ENCODE measurements at regions not wholly inside any gene's neighbourhood (a gene's known extent, or its start where the extent isn't known, plus 50 kb on each side); places are given as distances from the start of the nearest gene placed in this dataset.

- intact Hi-C loops (cut with DNase I; ENCODE audit: low total_unique reads) (no loop called here), in situ Hi-C loops (cut with MboI; ENCODE audit: low pct_ligation_motif_present in 1 of 4, low pct_unique_long_range_greater_than_20kb in 1 of 4, low sequenced_read_pairs in 3 of 4) (no loop called here)
- 71 to 79% methylated on average over 4 of the region's 4 CpGs for WGBS, 2 donors (ENCODE audit: low coverage in 1 of 2)
- Histone ChIP-seq H3K36me3 (no peaks in the 10 kb centered on the region), H3K4me1 (peaks cover 0 to 8% (median 0%) of the 10 kb centered on the region in 4 donors), H3K9me3 (no peaks in the 10 kb centered on the region), H3K27me3 (no peaks in the 10 kb centered on the region), H3K4me3 (no peak overlapping the region), H3K27ac (peak overlapping the region in 2 of 4 donors; percentile 10 to 14)
- no peak for DNase-seq
- TF ChIP-seq CTCF (IDR thresholded peaks at IDR 0.05) (no peak), POLR2A (IDR thresholded peaks at IDR 0.05) (no peak), EP300 (IDR thresholded peaks at IDR 0.05; ENCODE audit: low read depth) (no peak), POLR2AphosphoS5 (IDR thresholded peaks at IDR 0.05) (no peak)
Measured at GRCh38 chr5:88951457-88951856, 68.5 kb upstream of the MEF2C start.

DNA sequence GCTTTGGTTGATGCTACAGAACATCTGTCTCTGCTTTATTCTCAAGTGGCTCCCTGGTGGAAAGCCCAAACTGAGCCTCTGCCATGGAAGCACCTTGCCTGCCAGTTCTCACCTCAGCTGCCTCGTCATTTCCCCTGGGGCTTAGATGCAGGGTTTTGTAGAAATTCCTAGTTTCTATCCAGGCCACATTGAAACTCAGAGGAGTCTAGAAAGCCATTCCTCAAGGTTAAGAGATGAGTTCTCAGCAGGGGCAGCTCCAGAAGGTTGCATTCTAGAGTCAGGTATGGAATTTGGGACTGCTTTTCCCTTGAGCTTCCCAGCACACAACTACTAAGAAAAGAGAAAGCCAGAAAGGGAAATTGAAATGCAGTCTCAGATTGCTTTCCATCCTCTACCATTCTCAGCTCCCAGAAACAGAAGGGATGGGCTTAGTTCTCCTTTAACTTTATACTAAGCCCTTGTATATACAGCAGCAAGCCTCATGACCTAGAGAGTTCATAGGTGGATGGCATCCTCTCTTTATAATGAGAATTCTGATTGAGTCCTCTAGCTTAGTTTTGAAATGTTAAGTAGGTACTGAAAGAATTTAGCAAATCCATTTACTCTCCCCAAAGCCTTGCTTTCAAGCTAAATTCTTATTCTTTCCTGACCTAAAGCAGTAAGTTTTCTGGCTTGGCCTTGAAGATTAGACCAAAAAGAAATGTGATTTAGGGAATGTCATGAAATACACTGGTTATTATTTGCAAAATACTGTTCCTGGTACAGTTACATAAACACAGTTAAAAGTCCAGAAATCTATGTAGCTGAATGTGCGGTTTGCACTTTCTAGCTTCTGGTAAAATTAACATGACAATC, 66.0 kb upstream of the MEF2C start:
- Histone ChIP-seq H3K27me3 (no peaks in the 10 kb centered on the region), H3K27ac (no peak overlapping the region), H3K9me3 (no peaks in the 10 kb centered on the region), H3K4me1 (peaks cover 0 to 8% (median 0%) of the 10 kb centered on the region in 4 donors), H3K36me3 (no peaks in the 10 kb centered on the region), H3K4me3 (no peak overlapping the region)
- WGBS, 2 donors (ENCODE audit: low coverage in 1 of 2) = 88% methylated on average over 1 to 2 of the region's 2 CpGs
- intact Hi-C loops (cut with DNase I; ENCODE audit: low total_unique reads) (loop anchor here (10.0 kb wide), 1 partner anchor 64 kb away; the partner anchor contains the start of gene MEF2C), in situ Hi-C loops (cut with MboI; ENCODE audit: low pct_ligation_motif_present in 1 of 4, low pct_unique_long_range_greater_than_20kb in 1 of 4, low sequenced_read_pairs in 3 of 4) (no loop called here)
- no peak for DNase-seq
- TF ChIP-seq POLR2AphosphoS5 (IDR thresholded peaks at IDR 0.05) (no peak), EP300 (IDR thresholded peaks at IDR 0.05; ENCODE audit: low read depth) (no peak), POLR2A (IDR thresholded peaks at IDR 0.05) (no peak), CTCF (IDR thresholded peaks at IDR 0.05) (no peak)

- WGBS, 2 donors (ENCODE audit: low coverage in 1 of 2) = 76 to 79% methylated on average over 7 to 8 of the region's 8 CpGs
Measured at GRCh38 chr5:88944751-88945531, 62.0 kb upstream of the MEF2C start.

More at GRCh38 chr5:88944751-88945531, 62.0 kb upstream of the MEF2C start:
- TF ChIP-seq EP300 (IDR thresholded peaks at IDR 0.05; ENCODE audit: low read depth) = no peak
- no peak for TF ChIP-seq POLR2AphosphoS5 (IDR thresholded peaks at IDR 0.05)
- no peak for TF ChIP-seq POLR2A (IDR thresholded peaks at IDR 0.05)
- no peak for TF ChIP-seq CTCF (IDR thresholded peaks at IDR 0.05)
- Histone ChIP-seq H3K4me1 (peaks cover 0 to 14% (median 0%) of the 10 kb centered on the region in 4 donors), H3K27me3 (no peaks in the 10 kb centered on the region), H3K4me3 (no peak overlapping the region), H3K9me3 (no peaks in the 10 kb centered on the region), H3K36me3 (no peaks in the 10 kb centered on the region), H3K27ac (no peak overlapping the region)
- intact Hi-C loops (cut with DNase I; ENCODE audit: low total_unique reads) = loop anchor here (10.0 kb wide), 1 partner anchor 60 kb away; the partner anchor contains the start of gene MEF2C
- in situ Hi-C loops (cut with MboI; ENCODE audit: low pct_ligation_motif_present in 1 of 4, low pct_unique_long_range_greater_than_20kb in 1 of 4, low sequenced_read_pairs in 3 of 4) = no loop called here
- DNase-seq = no peak
